GM12878 (cell line): ENCODE measurements at regions not wholly inside any gene's neighbourhood (a gene's known extent, or its start where the extent isn't known, plus 50 kb on each side); places are given as distances from the start of the nearest gene placed in this dataset.

Experiments used
- ATAC-seq: fragments of 200-7000 bp; cut with Tn5 transposase; 3 replicates; pipeline ENCODE4 v1.9.1; 2020; ENCODE audit warnings: mild to moderate bottlenecking, moderate library complexity
- BruUV-seq: library from RNA; stranded (reverse); fragments of 400-500 nt; replicated peaks from 2 replicates; lab custom pipeline; 2021; lab: Mats Ljungman, UMichigan
- CTCF ChIA-PET: fragments of 300-600 bp; sonication (Branson Sonifier 250); formaldehyde crosslinking; extraction: SDS; loops from one replicate; lab custom pipeline; 2021; ENCODE audit warnings: inconsistent platforms; lab: Yijun Ruan, JAX
- POLR2A ChIA-PET: fragments of 350-600 bp; formaldehyde crosslinking; extraction: SDS; loops from one replicate; lab custom pipeline; 2021; ENCODE audit warnings: inconsistent platforms; lab: Charles Lee
- RAD21 ChIA-PET: fragments of 300-600 bp; sonication (Branson Sonifier 250); formaldehyde crosslinking; loops from one replicate; lab custom pipeline; 2023; ENCODE audit warnings: antibody characterized with exemption; ENCODE audit not compliant: unreplicated experiment; lab: Charles Lee
- SMC1A ChIA-PET: fragments of 300-600 bp; sonication (Branson Sonifier 250); formaldehyde crosslinking; loops from one replicate; lab custom pipeline; 2023; ENCODE audit not compliant: unreplicated experiment, uncharacterized antibody; lab: Charles Lee
- DNase-seq: peaks from one replicate; pipeline ENCODE4 v3.0.0-alpha.2; 2011; ENCODE audit warnings: low read depth, low spot score
- FAIRE-seq: peaks from 3 replicates; lab custom pipeline; 2011; peaks lifted over from hg19 to GRCh38; lab: Jason Lieb, UNC
- H2AFZ ChIP-seq: 2 replicates; pipeline ENCODE4 v1.6.0; 2011; ENCODE audit warnings: low read depth, low read length, control low read depth; ENCODE audit not compliant: control insufficient read depth
- H3K27ac ChIP-seq: 2 replicates; pipeline ENCODE4 v1.5.1; 2011; ENCODE audit warnings: control low read depth; ENCODE audit not compliant: control insufficient read depth, insufficient read depth
- H3K27me3 ChIP-seq, 2 experiments: replicated peaks in 1 of 2; 2 replicates each; pipeline versions ENCODE4 v1.6.0 to v1.6.1; 2011; ENCODE audit warnings: low read length in 1 of 2; ENCODE audit not compliant: control insufficient read depth in 2 of 2, insufficient read depth in 2 of 2
- H3K36me3 ChIP-seq, 2 experiments: 2 replicates each; pipeline ENCODE4 v1.5.1; 2011; ENCODE audit warnings: low read length in 1 of 2; ENCODE audit not compliant: control insufficient read depth in 2 of 2, insufficient read depth in 2 of 2
- H3K4me1 ChIP-seq: 2 replicates; pipeline ENCODE4 v1.6.1; 2011; ENCODE audit warnings: mild to moderate bottlenecking, low read length, moderate library complexity, mixed read lengths; ENCODE audit not compliant: control insufficient read depth, insufficient read depth
- H3K4me2 ChIP-seq: 2 replicates; pipeline ENCODE4 v1.6.0; 2011; ENCODE audit warnings: control low read depth; ENCODE audit not compliant: control insufficient read depth, insufficient read depth
- H3K4me3 ChIP-seq: fragments of 200-600 bp; sonication (generic); 2 replicates; pipeline ENCODE4 v1.5.1; 2016
- H3K79me2 ChIP-seq: 2 replicates; pipeline ENCODE4 v1.6.0; 2011; ENCODE audit warnings: low read length; ENCODE audit not compliant: control insufficient read depth, insufficient read depth
- H3K9ac ChIP-seq: 2 replicates; pipeline ENCODE4 v1.8.0; 2011; ENCODE audit warnings: low read length, control low read depth, mixed read lengths; ENCODE audit not compliant: control insufficient read depth, insufficient read depth
- H3K9me3 ChIP-seq: replicated peaks from 3 replicates; pipeline ENCODE4 v1.5.1; 2011; ENCODE audit warnings: mild to moderate bottlenecking, low read length; ENCODE audit not compliant: control insufficient read depth, insufficient read depth
- H4K20me1 ChIP-seq: 2 replicates; pipeline ENCODE4 v1.6.0; 2011; ENCODE audit not compliant: control insufficient read depth, insufficient read depth
- BCL3 ChIP-seq: IDR thresholded peaks from 2 replicates; pipeline ENCODE4 v1.6.1; 2011; ENCODE audit warnings: borderline replicate concordance, low read depth, mild to moderate bottlenecking, moderate library complexity, low read length; ENCODE audit not compliant: insufficient read depth, poor library complexity, severe bottlenecking
- BCLAF1 ChIP-seq: fragments of 450-650 bp; IDR thresholded peaks from 2 replicates; pipeline ENCODE4 v1.6.1; 2017; ENCODE audit warnings: antibody characterized with exemption, mild to moderate bottlenecking, moderate library complexity
- BHLHE40 ChIP-seq, 2 experiments: fragments of 450-650 bp in 1 of 2; IDR thresholded peaks; 2 replicates each; pipeline ENCODE4 v1.6.1; 2011 to 2017; ENCODE audit warnings: low read depth in 2 of 2, borderline replicate concordance in 1 of 2, improper control_type of control experiment in 1 of 2, low read length in 1 of 2, mild to moderate bottlenecking in 1 of 2
- CBX5 ChIP-seq: sonication (generic); IDR thresholded peaks from 2 replicates; pipeline ENCODE4 v1.6.1; 2016; ENCODE audit warnings: low read depth, moderate library complexity, mild to moderate bottlenecking, inconsistent platforms
- FOXK2 ChIP-seq: fragments of 450-650 bp; IDR thresholded peaks from 2 replicates; pipeline ENCODE4 v1.6.1; 2017; ENCODE audit warnings: mild to moderate bottlenecking, moderate library complexity
- MEF2A ChIP-seq: IDR thresholded peaks from 2 replicates; pipeline ENCODE4 v1.6.1; 2011; ENCODE audit warnings: low read depth, mild to moderate bottlenecking, low read length, moderate library complexity; ENCODE audit not compliant: insufficient read depth
- NFYB ChIP-seq: IDR thresholded peaks from 2 replicates; pipeline ENCODE4 v1.6.1; 2011; ENCODE audit warnings: low read depth, mild to moderate bottlenecking, low read length, improper control_type of control experiment, moderate library complexity; ENCODE audit not compliant: insufficient read depth
- TAF1 ChIP-seq: IDR thresholded peaks from 2 replicates; pipeline ENCODE4 v1.6.1; 2011; ENCODE audit warnings: mild to moderate bottlenecking, low read depth, low read length, borderline replicate concordance
- TARDBP ChIP-seq: IDR thresholded peaks from 2 replicates; pipeline ENCODE4 v1.6.1; 2016; ENCODE audit warnings: borderline replicate concordance
- USF2 ChIP-seq: IDR thresholded peaks from 2 replicates; pipeline ENCODE4 v1.6.1; 2011; ENCODE audit warnings: low read depth, low read length, improper control_type of control experiment, borderline replicate concordance
- YBX1 ChIP-seq: fragments of 450-650 bp; IDR thresholded peaks from 2 replicates; pipeline ENCODE4 v1.6.1; 2016; ENCODE audit warnings: antibody characterized with exemption
- WGBS: methylation state at CpG from one replicate; pipeline ENCODE4 v1.1.6; 2016; ENCODE audit warnings: low lambda C conversion rate; ENCODE audit not compliant: insufficient replicate concordance, insufficient coverage; ENCODE audit errors: missing lambda C conversion rate; 5-methylcytosine and 5-hydroxymethylcytosine counted together
- in situ Hi-C: fragments of 300-500 bp; cut with MboI; formaldehyde crosslinking; loops from 9 replicates; pipeline ENCODE4 v1.14.3; 2018; ENCODE audit warnings: mixed read lengths
- intact Hi-C: fragments of 100-400 bp; cut with micrococcal nuclease; formaldehyde crosslinking; loops from one replicate; pipeline ENCODE4 v1.14.2; 2022; ENCODE audit not compliant: unreplicated experiment

GRCh38 chr22:22400964-22401363, 107.6 kb downstream of the ZNF280B start:
- ATAC-seq (no peak), DNase-seq (no peak), FAIRE-seq (no peak)
- Histone ChIP-seq H3K79me2 (no peaks in the 10 kb centered on the region), H4K20me1 (no peaks in the 10 kb centered on the region), H2AFZ (no peak overlapping the region), H3K27me3 (no peaks in the 10 kb centered on the region), H3K27ac (no peak overlapping the region), H3K9me3 (no peaks in the 10 kb centered on the region), H3K4me2 (no peak overlapping the region), H3K4me3 (no peak overlapping the region), H3K4me1 (no peaks in the 10 kb centered on the region; the same call in 1 of the 2 replicates), H3K36me3 (no peaks in the 10 kb centered on the region), H3K9ac (no peak overlapping the region)
- in situ Hi-C loops (no loop called here), intact Hi-C loops (no loop called here)
- POLR2A ChIA-PET: no interaction called here
- SMC1A ChIA-PET: no interaction called here
- CTCF ChIA-PET: no interaction called here
- RAD21 ChIA-PET: no interaction called here
- BruUV-seq: no TSS peak
- WGBS: 0% methylated on average over 1 of the region's 1 CpG
- TF ChIP-seq USF2: no peak
- no peak for TF ChIP-seq NFYB
- no peak for TF ChIP-seq TAF1
- TF ChIP-seq BCL3: no peak
- TF ChIP-seq BHLHE40 (IDR thresholded peaks at IDR 0.05; ENCODE audit: borderline replicate concordance in 1 of 2, low read depth in 2 of 2, low read length in 1 of 2): no peak
- no peak for TF ChIP-seq BCLAF1
- TF ChIP-seq FOXK2: no peak
- no peak for TF ChIP-seq CBX5
- TF ChIP-seq YBX1: no peak
- no peak for TF ChIP-seq MEF2A
- no peak for TF ChIP-seq TARDBP
